B cell (primary cell): ENCODE measurements at regions not wholly inside any gene's neighbourhood (a gene's known extent, or its start where the extent isn't known, plus 50 kb on each side); places are given as distances from the start of the nearest gene placed in this dataset.

Experiments
- CTCF ChIP-seq: fragments of 200-600 bp; IDR thresholded peaks from one replicate; pipeline ENCODE4 v1.8.0; 2022; ENCODE audit warnings: antibody characterized with exemption, mild to moderate bottlenecking
- EZH2 ChIP-seq: IDR thresholded peaks from 2 replicates; pipeline ENCODE4 v1.6.1; 2012; ENCODE audit warnings: borderline replicate concordance, low read depth, mild to moderate bottlenecking, moderate library complexity, low read length; ENCODE audit not compliant: insufficient read depth, poor library complexity, severe bottlenecking

- no peak for TF ChIP-seq CTCF
- no peak for TF ChIP-seq EZH2
These were observed 356.9 kb upstream of the CCDC196 start for GRCh38 chr14:66129224-66129623.
